RPMI8226 (cell line): ENCODE measurements at regions not wholly inside any gene's neighbourhood (a gene's known extent, or its start where the extent isn't known, plus 50 kb on each side); places are given as distances from the start of the nearest gene placed in this dataset.
"Not testable (repeated sequence)": the region's sequence is repeated elsewhere in the genome, so short reads cannot be mapped to it uniquely, and the experiment has no call there.

Source experiments
- DNase-seq: peaks from one replicate; pipeline ENCODE4 v3.0.0-alpha.2; 2015

DNA sequence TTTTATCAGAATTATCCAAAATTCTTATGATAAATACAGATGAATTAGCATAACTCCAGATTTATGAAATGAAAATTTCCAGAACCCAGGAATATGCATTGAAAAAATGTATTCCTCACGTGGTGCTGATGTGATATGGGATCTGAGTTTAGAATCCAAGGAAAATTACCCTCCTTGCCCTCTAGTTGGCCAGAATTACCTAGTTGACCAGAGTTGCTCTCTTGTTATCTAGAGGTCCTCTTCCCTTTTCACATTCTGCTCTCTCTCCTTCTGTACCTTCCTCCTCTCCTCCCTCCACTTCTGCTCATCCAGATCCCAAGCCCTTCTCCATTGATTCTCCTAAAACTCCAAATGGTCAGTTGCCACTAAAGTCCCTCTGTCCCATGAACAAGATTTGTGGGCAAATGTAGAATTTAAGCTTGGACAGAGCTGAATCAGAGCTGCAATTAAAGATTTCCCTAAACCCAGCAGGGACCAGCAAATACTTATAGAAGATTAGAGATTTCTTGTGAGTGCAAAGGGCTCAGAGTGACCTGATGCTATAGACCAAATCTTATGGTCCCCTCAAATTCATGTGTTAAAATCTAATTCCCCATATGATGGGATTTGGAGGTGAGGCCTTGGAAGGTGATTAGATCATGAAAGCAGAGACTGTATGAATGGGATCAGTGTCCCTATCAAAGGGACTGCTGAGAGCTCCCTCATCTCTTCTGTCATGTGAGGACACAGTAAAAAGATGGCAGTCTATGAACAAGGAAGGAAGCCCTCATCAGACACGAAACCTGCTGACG is 103.2 kb upstream of the IGLL5 start:
- DNase-seq: no peak

DNA sequence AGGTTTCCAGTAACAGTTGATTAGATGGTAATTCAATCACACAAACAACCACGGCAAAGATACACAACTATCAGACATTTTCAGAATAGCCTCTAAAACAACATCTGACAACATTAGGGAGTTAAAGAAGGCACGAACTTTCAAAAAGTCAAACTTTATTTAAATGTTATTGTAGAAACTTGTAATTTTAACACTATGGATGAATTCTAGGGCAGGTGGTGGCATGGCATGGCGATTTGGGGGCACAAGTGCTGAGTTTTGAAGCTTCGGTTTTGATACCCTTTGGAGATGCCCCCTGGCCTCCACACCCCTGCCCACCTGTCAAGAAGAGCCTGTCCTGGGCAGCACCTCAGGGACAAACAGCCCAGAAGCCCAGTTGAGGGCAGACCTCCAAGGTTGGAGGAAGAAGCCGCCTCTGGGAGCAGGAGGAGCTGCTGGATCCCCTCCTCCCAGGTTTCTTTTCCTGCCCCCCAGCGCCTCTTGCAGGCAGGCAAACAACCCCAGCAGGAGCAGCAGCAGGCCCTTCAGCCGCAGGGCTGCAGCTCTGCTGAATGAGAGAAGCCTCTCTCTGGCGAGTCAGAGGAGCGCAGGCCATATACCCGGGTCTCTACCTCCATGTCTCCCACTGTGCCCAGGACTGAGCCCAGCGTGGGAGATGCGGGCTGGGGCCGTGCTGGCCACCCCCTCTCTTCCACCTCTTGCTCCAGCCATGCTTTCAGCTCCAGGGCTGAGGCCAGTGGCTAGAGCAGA is 102.1 kb upstream of the IGLL5 start:
- no peak for DNase-seq

DNA sequence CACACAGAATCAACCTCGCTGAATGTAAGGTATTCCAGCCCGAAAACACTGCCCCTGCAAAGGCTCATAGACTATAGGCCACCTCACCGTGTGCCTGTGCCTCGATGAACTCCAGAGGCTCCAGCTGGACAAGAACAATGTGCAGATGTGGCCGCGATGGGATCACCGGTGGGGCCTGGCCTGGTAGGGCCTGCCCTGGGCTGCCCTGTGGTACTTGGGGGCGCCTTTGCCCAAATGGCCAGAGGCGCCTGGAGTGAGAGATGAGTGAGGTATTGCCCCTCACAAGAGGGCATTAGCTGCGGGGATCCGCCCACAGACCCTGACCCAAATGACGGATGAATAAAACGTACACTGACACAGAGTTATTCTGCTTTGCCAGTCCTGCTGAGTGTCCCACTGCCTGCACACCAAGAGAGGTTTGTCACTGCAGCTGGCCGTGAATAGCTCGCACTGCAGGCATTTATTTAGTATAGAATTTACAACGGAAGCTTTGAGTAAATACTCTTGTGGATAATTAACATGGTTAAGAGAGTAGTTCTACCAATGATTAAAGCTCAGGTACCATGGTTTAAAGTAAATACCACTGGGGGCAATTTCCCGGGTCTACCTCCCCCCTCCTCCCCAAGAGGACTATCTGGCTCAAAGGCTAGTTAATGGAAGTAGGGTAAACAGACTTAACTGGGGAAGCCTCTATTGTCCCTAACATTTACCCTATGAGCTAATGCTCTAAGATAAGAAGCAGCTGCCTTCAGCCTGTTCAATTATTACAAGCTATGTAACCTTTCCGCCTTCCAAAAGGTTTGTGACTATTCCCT is 101.1 kb upstream of the IGLL5 start:
- DNase-seq: no peak

DNA sequence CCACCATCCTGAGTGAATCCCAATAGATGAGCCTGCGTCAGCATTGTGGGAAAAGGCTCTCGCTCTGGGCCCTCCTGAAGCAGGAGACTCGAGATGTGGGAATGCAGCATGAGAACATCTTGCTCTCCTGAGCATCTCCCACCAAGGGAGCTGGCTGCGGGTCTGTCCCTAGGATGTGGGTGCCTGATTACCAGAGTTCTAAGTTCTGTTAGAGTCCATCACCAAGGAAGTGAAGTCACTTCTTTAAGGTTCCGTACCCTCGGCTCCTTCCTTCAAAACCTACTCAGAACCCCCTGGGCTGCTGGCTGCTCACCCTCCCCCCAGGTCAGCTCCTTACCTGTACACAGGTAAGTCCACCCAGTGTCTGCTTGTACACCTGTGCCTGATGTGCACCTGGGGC is 100.5 kb upstream of the IGLL5 start:
- no peak for DNase-seq

DNA sequence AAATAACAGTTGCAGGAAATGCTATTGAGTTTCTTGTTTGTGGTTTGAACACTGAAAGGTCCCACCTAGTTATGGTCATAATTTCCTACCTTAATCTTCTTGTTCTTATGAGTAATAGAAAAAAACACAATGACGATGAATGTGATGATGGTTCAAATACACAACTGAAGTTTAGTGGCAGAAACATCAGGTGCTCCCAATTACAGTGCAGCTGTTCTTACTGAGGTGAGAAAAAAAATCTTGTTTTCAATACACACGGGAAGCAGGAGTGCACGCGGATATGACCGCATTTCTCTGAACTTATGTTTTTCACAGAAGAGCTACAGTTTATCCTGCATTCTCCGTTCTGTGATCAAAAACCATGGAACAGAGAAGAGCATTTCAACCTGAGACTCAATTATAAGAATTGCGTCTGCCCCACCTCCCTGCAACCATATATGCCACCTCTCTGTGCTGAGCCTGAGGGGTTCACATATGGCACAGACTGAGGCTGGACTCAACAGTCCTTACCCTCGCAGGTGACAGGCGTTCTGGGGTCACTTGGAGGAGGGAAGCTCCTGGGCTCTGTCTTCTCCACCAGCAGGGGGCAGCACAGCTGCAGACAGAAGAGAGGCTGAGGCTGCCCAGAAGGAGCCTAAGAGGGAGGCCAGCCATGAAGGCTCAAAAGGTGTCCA is 99.7 kb upstream of the IGLL5 start:
- DNase-seq: no peak

DNA sequence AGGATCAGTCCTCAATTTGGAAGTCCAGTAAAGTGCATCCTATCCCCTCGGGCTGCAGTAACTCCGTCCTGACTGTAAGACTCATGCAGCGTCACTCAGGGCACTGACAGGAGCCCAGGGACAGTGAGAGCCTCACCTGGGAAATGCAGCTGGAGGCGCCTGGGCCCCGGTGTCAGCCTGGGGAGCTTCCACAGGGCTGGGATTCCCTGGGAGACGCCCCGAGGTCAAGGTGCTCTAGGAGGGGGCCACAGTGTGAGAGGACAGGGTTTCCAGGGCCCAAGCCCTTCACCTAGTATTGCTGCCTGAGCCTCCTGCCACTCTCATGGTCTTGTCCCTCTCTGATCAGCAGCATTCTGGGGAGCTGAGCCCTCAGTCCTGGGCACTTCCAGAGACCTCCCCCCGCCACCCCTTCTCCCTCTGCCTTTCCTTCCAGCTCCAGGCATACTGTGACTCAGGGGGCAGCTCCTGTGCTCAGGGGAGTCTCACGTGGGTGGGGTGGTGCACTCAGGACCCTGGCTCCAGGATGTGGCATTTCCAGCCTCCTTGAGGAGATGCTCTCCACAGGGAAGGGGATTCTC is 99.1 kb upstream of the IGLL5 start:
- DNase-seq: no peak

DNA sequence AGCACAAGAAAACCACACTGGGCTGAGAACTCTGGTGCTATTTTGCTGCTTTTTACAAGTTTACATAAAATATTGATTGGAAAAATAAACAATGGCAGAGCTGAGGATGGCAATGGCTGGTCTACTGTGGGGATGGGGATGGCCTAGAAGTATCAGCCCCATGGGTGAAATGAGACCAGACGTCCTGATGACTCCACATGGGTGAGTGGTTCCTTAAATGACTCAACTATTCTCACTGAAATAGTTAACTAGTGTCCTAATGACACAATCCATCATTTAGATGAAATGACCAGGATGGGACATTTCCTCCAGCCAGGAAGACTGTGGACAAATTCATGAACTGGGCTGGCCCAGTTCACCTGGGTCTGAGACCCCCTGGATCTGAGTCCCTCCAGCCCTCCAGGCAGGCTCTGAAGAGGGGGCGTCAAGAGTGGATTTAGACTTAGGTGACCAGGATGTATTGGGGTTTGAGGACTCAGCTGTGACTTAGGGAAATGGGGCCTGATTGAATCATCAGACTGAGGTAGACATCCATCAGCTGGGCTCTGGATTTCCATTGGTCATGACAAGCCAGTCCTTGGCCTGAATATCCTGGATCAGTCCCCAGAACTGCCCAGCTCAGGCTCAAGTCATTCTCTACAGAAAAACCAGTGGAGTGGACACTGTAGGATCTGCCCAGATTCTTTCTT is 98.2 kb upstream of the IGLL5 start:
- no peak for DNase-seq

DNA sequence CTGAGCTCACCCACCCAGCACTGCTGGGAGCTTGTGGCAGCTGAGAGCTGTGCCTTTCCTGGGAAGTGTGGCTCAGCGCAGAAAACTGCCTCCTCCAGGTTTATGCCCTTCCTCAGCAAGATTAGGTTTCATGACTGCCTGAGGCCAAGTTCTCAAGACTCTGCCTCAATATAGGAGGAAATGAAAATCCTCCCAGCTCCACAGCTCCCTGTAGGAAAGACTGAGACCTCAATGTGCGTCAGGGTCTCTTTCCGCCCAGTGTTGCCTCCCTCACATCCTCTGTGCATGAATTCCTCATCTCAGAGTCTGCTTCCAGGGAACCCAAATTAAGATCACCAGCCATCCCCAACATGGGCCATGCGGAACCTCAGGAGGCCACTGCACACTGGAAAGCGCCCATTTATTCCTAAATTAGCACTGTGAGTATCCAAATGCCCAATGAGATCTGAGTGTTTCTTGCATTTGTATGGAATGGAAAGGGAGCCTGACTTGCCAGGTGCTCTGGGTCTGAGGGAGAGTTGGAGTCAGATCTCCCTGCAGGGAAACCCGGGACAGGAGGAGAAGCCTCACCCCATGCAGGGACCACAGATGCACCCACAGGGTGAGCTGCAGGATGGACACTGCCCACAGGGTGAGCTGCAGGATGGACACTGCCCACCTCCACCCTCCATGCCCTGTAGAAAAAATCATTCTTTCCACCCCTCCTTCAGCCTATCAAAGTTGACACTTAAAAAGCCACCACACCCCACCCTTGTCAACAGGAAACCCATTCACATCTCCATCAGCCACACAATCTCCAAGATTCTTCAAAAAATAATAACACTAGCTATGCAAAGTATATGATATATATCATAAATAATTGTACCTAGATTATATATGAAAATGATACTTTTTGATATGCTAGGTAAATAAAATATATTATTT is 97.4 kb upstream of the IGLL5 start:
- no peak for DNase-seq

DNA sequence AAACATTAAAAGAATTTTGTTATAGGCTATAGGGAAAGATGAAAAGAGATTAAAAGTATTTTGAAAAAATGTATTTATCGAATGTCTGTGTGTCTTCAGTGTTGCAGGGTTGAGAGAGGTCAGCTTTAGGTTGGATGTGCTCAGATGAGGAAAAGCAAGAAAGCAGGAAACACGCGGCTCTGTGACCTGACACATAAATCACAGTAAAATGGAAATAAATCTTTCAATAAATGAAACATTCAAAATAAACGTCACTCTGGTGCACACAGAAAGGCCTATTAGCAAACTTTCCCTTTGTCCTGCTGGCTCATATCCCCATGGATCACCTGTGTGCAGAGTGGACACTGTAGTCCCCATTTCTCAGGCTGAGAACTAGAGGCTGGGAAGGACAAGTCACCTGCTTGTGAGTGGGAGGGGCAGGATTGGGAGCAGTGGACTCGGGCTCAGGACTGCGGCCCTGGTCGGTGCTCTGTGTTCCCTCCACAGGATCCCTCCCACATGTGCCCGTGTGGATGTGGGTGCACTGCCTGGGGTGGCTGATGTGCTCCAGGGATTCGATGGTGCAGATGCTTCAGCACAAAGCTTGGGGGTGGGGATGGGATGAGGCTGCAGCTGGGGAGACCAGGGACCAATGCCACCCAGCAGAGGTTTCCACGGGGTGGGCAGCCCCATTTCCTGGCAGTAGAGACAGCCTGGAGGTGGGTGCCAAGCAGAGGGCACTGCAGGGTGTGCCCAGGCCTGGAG is 96.0 kb upstream of the IGLL5 start:
- no peak for DNase-seq

DNA sequence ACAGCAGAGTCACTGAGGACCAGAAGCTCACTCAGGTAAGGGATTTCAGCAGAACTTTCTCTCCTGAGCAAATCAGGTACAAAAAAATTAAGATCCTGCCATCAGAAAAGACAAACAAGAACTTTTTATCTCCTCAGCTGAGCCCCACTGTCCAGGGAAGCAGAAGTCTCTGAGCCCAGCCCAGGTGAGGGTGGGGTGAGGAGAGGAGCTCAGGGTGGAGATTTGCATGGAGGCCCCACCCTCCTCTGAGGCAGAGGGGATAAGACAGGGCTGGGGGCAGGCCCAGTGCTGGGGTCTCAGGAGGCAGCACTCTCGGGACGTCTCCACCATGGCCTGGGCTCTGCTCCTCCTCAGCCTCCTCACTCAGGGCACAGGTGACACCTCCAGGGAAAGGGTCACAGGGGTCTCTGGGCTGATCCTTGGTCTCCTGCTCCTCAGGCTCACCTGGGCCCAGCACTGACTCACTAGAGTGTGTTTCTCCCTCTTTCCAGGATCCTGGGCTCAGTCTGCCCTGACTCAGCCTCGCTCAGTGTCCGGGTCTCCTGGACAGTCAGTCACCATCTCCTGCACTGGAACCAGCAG is 95.3 kb upstream of the IGLL5 start:
- DNase-seq: not testable (repeated sequence)

DNA sequence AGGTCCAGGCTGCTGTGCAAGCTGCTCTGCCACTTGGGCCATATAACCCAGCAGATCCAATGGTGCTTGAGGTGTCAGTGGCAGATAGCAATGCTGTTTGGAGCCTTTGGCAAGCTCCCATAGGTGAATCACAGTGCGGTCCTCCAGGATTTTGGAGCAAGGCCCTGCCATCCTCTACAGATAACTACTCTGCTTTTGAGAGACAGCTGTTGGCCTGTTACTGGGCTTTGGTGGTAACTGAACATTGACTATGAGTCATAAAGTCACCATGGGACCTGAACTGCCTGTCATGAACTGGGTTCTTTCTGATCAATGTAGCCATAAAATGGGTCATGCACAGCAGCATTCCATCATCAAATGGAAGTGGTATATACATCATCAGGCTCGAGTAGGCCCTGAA is 92.0 kb upstream of the IGLL5 start:
- DNase-seq: not testable (repeated sequence)

DNA sequence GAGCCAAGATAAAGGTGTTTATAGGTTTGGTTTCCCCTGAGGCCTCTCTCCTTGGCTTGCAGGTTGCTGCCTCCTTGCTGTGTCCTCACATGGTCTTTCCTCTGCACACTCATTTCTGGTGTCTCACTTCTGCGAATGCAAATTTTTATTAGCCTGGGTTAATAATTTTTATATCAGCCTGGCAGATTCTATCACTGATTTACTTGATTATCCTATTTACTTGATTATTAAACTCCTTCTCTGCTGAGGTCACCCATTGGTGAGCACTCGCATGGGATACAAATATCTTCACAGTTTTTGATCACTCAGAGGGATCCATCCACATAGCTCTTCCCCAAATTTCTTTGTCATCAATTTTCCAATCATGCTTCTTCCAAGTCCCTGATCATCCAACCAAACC is 90.9 kb upstream of the IGLL5 start:
- no peak for DNase-seq

DNA sequence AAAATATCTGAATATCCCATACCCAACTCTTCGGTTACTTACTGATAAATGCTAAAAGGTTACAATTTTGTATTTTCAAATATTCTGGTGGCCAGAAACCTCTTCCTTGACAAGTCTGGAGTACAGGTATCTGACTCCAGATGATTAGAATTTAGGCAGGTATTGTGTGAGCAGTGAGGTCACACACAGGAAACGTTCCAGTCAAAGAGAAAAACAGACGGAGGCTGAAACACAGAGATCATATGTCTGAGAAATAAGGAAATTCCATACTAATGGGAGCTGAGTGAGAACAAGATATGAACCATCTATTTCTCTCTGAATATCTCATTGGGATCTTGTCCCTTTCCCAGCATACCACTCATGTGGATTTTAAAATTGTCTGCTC is 89.4 kb upstream of the IGLL5 start:
- no peak for DNase-seq

DNA sequence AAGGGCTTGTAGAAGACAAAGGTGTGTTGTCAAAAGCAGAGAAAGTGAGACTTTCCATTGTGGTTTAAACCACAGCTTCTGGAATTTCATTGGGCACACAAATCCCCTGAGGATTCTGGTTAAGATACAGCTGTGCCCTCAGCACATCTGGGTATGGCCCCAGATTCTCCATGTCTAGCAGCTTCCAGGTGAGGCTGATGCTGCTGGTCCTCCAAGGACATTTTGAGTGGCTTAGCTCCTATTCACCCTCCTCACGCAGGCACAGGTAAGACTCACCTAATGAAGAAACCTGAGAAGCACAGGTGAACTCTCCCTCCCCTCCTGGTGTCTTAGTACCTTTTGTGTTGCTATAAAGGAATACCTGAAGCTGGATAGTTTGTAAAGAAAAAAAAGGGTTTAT is 88.9 kb upstream of the IGLL5 start:
- no peak for DNase-seq

DNA sequence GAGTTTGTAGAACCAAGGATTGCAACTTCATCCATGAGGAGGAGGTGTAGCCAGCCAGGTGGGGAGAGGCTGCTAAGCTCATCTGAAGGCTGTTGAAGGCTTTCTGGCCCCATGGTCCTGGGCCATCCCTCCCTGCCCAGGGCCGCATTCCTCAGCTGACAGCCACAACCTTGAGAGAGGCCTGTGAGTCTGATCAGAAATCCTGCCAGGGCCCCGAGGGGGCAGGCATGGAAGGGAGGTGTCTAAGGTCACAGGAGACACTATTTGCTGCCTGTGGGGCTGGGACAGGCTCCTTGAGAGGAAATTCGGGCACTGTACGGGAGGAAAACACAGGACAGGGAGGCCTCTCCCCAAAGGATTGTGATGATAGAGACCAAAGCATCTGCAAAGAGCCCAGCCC is 88.1 kb upstream of the IGLL5 start:
- DNase-seq: no peak

DNA sequence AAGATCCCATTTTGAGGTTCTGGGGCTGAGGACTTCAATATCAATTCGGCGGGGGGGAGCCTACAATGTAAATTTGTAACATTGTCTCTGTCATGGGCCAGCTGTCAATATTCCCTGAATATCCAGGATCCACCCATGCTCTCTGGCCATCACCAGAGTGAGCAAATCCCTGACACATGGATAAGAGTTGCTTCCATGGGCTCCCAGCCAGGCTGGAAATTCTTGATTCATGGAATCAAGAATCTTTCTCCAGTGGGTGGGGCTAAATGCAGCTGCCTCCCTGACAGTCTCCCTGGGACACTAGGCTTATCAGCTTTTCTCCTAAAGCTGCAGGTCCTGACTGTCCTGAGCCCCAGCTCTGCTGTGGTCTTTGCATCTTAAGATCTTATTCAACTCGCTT is 86.9 kb upstream of the IGLL5 start:
- no peak for DNase-seq

DNA sequence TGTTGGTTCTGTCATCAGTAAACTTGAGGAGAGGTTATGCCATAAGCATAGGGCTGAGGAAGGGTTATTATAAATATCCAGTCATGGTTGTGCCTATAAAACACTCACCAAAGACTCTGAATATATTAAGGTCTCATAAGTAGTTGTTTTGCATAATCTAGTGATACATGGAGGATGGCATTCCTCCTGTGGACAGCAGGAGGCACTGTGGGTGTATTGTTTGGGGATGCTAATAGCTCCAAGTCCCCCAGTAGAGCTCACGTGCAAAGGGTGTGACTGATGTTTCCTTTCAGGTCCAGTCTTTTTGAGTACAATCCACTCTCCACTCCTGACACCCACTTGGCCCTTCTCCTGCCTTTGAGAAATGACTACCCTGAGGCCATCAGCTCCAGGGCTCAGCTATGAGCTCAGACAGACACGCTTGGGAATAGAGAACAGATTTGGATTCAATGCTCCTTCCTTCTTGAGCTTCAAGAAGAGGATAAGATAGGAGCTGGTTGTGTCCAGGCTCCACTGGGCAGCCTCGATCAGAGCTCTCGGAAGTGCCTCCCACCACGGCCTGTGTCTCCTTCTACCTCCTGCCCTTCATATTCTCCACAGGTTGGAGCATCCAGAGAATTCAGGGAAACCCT is 85.2 kb upstream of the IGLL5 start:
- no peak for DNase-seq

DNA sequence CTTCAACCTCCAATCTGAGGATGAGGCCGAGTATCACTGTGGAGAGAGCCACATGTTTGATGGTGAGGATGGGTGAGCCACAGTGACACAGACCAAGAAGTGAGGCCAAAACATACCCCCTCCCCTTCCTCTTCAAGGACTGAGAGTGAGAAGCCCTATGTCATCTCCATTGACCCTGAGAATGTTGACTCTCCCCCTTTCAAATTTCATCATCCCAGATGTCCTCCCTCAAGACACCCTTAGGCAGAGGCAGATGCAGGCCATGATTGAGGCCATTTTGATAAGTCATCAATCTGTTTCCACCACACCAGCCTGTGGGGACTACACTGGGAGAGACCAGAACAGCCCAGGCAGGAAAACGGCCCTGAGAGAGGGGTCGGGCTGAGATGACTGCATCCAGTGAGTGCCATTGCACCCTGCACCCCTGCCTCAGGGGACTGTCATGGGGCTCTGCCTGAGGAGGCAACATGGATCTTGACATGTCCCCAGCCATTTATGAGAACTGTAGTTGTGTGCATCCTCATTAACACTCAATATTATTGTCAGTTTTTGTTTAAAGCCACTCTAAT is 84.2 kb upstream of the IGLL5 start:
- DNase-seq: no peak

DNA sequence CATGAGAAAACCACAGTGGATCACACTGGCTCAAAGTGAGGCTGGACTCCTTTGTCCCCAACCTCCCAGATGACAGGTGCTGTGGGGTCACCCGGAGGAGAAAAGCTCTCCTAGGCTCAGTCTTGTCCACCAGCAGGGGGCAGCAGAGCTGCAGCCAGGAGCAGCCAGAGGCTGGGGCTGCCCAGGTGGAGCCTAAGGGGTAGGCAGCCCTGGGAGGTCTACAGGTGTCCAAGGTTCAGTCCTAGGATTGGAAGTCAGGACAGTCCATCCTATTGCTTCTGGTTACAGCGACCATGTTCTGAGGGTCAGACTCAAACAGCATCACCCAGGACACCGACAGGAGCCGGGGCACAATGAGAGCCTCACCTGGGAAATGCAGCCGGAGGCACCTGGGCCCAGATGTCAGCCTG is 77.6 kb upstream of the IGLL5 start:
- DNase-seq: no peak
